ENCODE measurements at regions not wholly inside any gene's neighbourhood (a gene's known extent, or its start where the extent isn't known, plus 50 kb on each side); places are given as distances from the start of the nearest gene placed in this dataset.

DNA sequence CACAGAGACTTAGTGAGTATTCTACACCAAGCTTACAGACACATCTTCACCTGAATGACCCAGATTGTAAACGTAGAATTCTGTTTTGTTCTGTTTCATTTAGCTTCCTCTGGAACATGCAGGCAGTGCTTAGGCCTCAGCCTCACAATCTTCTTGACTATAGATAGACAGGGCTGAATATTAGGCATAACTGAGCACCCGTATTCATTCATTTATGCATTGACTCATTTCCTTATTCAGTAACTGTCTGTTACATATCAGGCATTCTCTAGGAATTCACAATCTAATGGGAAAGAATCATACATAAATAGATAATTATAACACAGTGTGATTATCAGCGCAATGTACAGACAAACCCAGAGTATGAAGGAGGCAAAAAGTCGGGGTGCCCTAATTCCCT is 124.9 kb upstream of the ETAA1 start:
- no peak for TF ChIP-seq GATA2 (IDR thresholded peaks at IDR 0.05; ENCODE audit: low read depth, low read length)
- TF ChIP-seq GATA3 (IDR thresholded peaks at IDR 0.05; ENCODE audit: low read depth, low read length), result no peak

DNA sequence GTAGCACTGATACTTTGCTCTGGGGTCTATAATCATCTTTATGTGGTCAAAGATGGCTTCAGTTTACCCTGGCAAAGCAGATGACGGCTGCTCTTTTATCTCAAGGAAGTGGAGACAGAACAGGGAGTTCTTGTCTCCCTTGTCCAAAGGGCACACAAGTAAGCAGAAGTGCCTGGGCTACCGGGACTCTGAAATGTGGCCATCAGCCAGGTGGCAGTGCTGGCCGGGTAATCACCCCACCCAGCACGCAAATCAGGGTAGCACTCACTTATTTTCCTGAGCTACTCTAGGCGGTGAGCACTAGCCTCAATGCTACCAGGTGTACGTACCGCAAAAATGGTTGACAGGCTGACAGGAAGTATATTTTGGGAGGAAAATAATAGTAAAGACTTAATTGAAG is 119.7 kb upstream of the ETAA1 start:
- no peak for TF ChIP-seq GATA3 (IDR thresholded peaks at IDR 0.05; ENCODE audit: low read depth, low read length)

DNA sequence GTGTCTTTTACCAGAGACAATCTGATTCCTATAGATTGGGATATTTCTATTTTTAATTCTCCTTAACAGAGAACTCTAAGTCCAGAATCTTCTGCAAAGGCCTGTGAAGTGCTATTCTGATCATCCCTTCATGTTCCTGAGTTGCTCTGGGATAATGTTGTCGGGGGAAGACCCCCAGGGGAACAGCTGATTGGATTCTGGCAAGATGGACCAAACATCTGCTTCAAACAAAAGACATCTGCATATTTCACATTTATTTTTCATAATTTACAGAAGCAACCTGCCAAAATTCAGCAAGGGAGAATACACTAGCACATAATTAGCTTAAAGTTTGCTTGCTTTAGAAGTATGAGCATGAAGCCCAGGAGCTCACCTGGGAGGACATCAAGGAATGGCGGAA is 116.0 kb upstream of the ETAA1 start:
- TF ChIP-seq GATA2 (IDR thresholded peaks at IDR 0.05; ENCODE audit: low read depth, low read length), result no peak
- TF ChIP-seq GATA3 (IDR thresholded peaks at IDR 0.05; ENCODE audit: low read depth, low read length), result no peak

DNA sequence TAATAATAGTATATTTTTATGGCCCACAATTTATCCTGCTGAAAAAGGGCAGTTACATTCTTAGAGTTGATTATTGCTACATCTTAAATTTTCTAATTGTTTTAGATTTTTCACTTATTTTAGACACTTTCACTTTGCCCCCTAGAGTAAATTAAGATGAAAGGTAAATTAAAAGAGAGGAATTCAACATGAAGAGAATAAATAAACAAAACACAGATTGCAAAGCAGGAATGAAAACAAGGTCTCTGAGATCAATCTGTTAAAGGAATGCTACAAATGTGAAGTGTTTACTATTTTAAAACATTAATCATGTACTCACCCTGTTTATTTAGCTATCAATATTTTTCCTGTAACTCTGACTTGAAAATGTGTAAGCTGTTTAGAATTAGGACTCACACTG is 113.5 kb upstream of the ETAA1 start:
- TF ChIP-seq GATA2 (IDR thresholded peaks at IDR 0.05; ENCODE audit: low read depth, low read length) (no peak), GATA3 (IDR thresholded peaks at IDR 0.05; ENCODE audit: low read depth, low read length) (no peak)

DNA sequence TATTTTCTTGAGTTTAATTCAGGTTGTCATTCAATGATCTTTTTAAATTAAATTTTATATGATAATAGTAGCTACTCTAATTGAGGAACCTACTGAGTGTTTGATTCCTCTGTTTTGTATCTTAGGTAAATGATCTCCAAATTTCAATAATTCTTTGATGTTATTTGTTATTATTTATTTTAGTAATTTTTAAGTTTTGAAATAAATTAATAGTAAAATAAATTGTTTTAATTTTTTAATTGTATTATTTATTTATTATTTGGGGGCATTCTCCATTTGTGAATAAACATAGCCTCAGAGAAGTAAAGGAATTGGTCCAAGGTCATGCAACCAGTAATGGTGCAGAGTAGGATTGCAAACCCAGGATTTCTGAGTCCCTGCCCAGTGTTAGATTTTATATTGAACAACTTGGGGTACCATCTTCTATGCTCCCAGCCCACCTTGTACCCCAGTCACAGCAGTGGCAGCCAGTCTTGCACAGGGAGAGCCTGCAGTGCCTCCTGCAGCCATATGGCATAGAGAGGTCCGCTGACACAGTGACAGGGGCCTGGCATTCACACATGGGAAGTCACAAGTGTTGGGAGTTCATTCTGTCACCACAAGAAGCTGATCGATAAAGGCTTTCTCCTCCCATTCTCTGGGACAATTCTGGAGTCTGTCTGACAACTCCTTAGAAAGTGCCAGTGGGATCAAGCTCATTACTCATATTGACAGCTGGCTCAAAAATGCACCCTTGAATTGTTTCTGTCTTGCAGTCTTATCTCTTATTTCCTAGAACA is 110.0 kb upstream of the ETAA1 start:
- TF ChIP-seq GATA2 (IDR thresholded peaks at IDR 0.05; ENCODE audit: low read depth, low read length) (no peak), GATA3 (IDR thresholded peaks at IDR 0.05; ENCODE audit: low read depth, low read length) (no peak)

DNA sequence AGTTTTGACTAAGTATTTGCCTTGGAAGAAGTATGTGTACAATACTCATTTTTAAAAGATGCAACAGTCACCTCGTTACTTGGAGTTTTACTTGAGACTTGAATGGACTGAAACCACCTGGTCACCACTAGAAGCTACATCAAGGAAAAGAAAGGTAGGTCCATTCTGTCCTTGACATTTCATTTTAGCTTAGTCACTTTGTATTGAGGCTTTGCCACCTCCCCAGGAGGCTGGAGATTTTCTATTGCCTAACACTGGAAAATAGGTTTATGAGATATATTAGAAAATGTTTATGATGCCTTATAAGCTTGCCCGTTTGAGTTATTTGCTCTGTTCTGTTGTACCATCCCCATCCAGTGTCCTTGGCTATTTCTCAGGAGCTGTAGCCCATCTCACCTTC is 107.9 kb upstream of the ETAA1 start:
- TF ChIP-seq GATA2 (IDR thresholded peaks at IDR 0.05; ENCODE audit: low read depth, low read length) (no peak), GATA3 (IDR thresholded peaks at IDR 0.05; ENCODE audit: low read depth, low read length) (no peak)

DNA sequence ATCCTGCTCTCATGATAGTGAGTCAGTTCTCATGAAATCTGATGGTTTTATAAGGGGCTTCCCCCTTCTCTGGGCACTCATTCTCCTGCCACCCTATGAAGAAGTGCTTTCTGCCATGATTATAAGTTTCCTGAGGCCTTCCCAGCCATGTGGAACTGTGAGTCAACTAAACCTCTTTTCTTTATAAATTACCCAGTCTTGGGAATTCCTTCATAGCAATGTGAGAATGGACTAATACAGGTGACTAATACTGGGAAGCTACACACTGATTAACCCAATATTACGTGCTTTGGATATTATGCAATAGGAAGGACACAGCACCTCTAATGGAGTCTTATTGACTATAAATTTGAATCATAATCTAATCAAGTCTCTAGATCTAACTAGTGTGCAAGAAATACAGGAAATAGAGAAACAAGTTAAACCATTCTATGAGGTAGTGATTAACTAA is 107.2 kb upstream of the ETAA1 start:
- TF ChIP-seq GATA2 (IDR thresholded peaks at IDR 0.05; ENCODE audit: low read depth, low read length) (no peak), GATA3 (IDR thresholded peaks at IDR 0.05; ENCODE audit: low read depth, low read length) (no peak)

DNA sequence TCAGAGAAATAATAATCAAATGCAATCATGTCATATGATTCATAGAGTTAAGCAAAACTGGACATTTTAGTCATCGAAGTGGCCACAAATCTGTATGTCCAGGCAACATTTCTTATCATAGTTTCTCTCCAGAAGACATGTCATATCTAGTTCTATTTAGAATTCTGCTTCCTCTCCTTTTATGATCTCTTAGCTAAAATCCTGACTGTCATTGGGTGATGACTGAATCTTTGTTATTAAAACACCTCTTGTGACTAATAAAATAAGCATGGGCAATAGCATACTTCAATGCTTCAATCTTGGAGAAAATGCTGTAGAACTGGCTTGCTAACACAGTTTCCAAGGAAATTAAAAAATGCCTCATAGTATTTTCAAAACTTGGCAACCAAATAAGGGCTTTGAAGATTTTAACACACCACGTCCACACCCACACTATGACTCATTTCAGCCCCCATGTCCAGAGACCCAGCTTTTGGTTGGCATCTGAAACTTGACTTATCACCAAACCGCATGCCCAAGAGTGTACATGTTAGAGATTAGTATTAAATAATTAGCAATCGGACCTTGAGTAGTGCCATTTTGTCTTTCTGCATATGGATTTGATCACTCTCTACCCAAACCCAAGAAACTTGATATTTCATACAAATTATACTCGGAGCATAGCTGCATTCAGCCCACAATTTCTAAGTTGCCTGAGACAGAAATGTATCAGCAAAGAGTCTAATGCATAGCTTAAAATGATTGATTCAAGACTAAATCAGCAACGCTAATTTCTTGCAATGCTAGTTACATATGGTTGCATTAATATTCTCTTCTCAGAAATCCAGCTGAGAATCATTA is 106.5 kb upstream of the ETAA1 start:
- TF ChIP-seq GATA3 (IDR thresholded peaks at IDR 0.05; ENCODE audit: low read depth, low read length) (no peak), GATA2 (IDR thresholded peaks at IDR 0.05; ENCODE audit: low read depth, low read length) (no peak)

DNA sequence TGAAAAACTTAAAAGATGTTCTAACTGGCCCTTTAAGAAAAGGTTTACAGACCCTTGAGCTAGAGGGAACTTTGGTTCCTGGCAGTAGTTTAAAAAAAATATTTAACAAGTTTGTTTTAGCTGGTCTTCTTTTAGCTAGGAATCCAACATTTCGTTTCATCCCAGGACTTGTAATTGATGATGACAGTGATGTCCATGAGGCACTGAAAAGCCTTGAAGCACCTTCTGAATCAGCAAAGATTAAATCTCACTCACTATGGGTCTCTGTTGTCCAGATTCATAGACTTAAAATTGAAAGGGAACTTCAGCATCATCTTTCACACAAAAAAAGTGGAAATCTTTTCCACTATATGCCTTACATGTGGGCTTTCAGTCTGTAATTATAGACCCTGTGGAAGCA is 102.9 kb upstream of the ETAA1 start:
- TF ChIP-seq GATA2 (IDR thresholded peaks at IDR 0.05; ENCODE audit: low read depth, low read length), result no peak
- no peak for TF ChIP-seq GATA3 (IDR thresholded peaks at IDR 0.05; ENCODE audit: low read depth, low read length)

DNA sequence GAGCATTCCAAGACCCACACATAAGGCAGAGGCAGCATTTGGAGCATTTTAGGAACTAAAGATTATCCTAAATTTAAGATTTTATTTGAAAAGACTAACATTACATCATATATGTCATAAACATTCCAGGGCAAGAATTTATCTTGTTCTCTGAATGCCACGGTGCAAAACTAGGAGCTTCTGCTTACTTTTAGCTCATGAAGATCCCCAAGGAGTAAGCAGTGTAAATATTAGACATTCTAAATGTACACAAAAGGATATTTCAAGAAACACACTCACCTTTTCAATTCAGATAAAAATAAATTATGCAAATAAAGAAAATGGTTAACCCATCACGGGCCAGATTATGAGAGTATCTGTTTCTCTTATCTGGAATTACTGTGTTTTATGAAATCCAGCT is 101.7 kb upstream of the ETAA1 start:
- TF ChIP-seq GATA3 (IDR thresholded peaks at IDR 0.05; ENCODE audit: low read depth, low read length) (no peak), GATA2 (IDR thresholded peaks at IDR 0.05; ENCODE audit: low read depth, low read length) (no peak)

DNA sequence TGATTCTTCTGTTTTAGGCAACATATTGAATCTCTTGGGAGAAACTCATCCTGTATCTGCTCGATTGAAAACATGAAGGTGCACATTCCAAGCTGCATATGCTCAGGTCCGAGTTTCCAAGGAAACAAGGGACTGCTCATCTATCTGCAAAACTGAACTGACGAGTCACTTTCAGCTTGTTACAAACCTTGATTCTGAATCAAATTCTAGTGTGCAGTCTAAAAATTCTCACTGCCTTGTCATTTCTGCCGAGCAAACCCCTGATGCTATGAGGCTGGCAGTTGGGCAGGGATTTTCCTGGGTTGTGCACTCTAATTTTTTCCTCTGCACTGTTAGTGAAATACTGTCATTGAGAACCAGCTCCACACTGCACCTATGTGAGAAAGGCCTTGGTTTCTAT is 101.3 kb upstream of the ETAA1 start:
- TF ChIP-seq GATA2 (IDR thresholded peaks at IDR 0.05; ENCODE audit: low read depth, low read length) (no peak), GATA3 (IDR thresholded peaks at IDR 0.05; ENCODE audit: low read depth, low read length) (no peak)

DNA sequence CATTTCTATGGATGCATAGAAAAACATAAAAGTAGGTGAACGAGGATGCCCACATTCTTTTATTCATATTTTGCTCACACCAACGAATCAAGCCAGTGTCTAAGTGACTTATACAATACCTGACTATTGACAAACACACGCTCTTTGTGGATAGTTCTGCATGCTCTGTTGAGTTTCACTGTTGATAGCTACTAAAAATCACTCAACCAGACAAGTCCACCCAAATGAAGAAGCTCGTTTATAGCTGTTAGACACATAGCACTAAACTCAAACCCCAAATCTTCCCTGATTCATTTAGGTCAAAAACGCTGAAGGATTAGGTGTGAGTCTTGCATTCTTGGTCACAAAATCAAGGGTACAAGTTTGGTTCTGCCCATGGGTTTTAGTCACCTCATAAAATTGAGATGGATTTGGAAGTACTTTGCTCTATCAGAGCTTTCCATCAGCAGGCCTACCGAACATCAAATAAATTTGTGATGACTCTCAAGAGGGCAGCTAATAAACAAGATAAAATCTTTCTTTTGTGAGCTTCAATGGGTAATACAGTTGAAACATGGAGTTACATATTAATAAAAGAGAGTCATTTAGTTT is 92.7 kb upstream of the ETAA1 start:
- TF ChIP-seq GATA2 (IDR thresholded peaks at IDR 0.05; ENCODE audit: low read depth, low read length), result no peak
- TF ChIP-seq GATA3 (IDR thresholded peaks at IDR 0.05; ENCODE audit: low read depth, low read length), result 0 out of 2 replicates have a peak, but pooled peaks have one; percentile 18

DNA sequence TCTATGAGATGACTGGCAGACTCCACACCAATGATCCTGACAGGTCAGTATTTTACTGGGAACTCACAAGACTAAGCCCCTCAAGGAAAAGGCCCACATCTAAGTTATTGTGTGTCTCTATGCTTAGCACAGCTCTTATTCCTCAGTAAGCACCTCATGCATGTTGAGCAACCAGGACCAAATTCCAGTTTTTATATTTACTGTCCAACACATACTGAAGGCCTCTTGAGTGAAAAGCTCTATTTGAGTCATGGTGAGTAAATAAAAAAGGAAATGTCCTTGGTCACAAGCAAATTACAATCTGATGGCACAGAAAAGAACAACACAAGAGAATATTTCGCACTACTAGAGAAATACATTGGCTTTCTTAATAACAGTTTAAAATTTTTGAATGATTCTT is 87.9 kb upstream of the ETAA1 start:
- no peak for TF ChIP-seq GATA3 (IDR thresholded peaks at IDR 0.05; ENCODE audit: low read depth, low read length)
- no peak for TF ChIP-seq GATA2 (IDR thresholded peaks at IDR 0.05; ENCODE audit: low read depth, low read length)

DNA sequence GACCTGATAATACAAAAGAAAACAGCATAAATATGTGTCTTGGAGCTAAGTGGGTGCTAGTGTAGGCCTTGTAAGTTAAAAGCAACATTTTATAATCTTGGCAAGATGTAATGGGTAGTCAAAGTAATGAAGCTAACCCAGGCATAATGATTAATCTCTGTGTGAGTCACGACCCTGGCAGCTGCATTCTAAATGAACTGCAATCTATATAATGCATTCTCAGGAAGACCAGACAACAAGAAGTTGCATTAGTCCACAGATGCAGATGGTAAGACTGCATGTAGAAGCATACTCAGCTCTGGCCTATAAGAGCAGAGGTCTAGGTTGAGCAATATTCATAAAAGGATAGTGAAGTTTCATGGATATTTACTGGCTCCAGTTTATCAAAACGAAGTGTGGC is 85.6 kb upstream of the ETAA1 start:
- no peak for TF ChIP-seq GATA2 (IDR thresholded peaks at IDR 0.05; ENCODE audit: low read depth, low read length)
- TF ChIP-seq GATA3 (IDR thresholded peaks at IDR 0.05; ENCODE audit: low read depth, low read length), result no peak

DNA sequence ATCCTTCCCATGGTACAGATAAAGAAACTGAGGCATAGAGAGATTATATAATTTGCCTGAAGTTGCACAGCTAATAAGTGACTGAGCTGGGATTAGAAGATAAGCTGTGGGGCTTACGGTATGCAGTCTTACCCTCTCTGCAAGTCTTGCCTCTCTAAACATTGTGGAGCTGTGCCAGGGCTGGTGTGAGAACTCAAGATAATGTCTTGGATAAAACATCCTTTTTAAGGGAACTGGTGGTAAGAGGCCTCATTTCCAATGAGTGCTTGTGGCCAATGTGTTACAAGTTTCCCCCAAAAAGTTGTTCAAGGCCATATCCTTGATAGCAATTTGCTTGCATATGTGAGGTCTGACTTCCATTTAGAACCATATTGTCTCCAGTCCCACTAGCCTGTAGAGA is 84.3 kb upstream of the ETAA1 start:
- TF ChIP-seq GATA3 (IDR thresholded peaks at IDR 0.05; ENCODE audit: low read depth, low read length) (no peak), GATA2 (IDR thresholded peaks at IDR 0.05; ENCODE audit: low read depth, low read length) (no peak)

All from SH-SY5Y (cell line).